Urothelium cell line (cell line): ENCODE measurements at regions not wholly inside any gene's neighbourhood (a gene's known extent, or its start where the extent isn't known, plus 50 kb on each side); places are given as distances from the start of the nearest gene placed in this dataset.
A peak's percentile ranks its signal among the peaks of the same experiment; 100 is the strongest.

Experiments
- DNase-seq: peaks from one replicate; pipeline ENCODE4 v3.0.0; 2011; ENCODE audit warnings: low spot score, mixed read lengths
- FAIRE-seq: peaks from 2 replicates; lab custom pipeline; 2011; peaks lifted over from hg19 to GRCh38; lab: Jason Lieb, UNC

- no peak for FAIRE-seq
- no peak for DNase-seq
These were observed 57.4 kb upstream of the PPP2R5C start for GRCh38 chr14:101704140-101704539.

- DNase-seq (no peak), FAIRE-seq (no peak)
These were observed 55.6 kb upstream of the PPP2R5C start for GRCh38 chr14:101705733-101706508.

GRCh38 chr14:101706509-101707067 is 54.9 kb upstream of the PPP2R5C start:
- DNase-seq (no peak), FAIRE-seq (no peak)

GRCh38 chr14:101707068-101707842 is 54.3 kb upstream of the PPP2R5C start:
- DNase-seq = peak; percentile 52
- FAIRE-seq = no peak

GRCh38 chr14:101707863-101708620 is 53.5 kb upstream of the PPP2R5C start:
- FAIRE-seq = no peak
- DNase-seq = no peak

- FAIRE-seq (no peak), DNase-seq (no peak)
These were observed 52.5 kb upstream of the PPP2R5C start for GRCh38 chr14:101708853-101709532.

GRCh38 chr14:101709533-101709881 is 52.0 kb upstream of the PPP2R5C start:
- FAIRE-seq (no peak), DNase-seq (no peak)

- no peak for FAIRE-seq
These were observed 51.3 kb upstream of the PPP2R5C start for GRCh38 chr14:101709962-101710931.

DNA sequence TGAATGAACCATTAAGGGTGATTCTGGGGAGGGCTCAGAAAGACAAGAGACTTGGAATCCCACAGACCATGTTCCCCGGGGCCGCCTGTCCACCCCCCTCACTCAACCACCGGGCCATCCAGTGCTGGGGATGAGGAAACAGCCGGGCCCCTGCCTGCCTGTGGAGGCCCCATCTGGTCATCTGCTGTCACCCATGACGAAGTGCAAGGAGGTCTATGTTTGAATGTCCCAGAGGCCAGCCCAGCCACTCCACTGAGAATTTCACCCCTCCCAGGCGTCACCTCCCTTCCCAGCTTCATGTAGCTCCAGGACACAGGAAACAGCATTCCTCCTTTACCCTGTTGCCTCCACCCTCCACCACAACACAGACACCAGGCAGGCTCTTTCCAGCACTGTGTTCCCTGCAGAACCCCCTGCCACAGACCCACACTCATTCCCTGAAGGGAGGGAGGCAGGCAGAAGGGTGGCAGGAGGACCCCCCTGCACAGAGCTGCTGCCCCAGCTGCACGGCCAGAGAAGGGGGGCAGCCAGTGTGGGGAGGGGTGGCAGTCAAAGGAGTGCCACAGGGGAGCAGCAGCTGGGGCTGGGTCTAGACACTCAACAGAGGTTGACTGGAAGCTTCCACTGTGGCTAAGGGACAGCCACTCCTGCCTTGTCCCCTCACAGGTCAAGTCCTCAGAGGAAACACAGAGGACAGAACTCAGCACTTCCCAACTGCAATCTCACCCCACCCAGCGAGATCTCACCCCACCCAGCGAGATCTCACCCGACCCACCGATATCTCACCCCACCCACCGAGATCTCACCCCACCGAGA is 50.3 kb upstream of the PPP2R5C start:
- FAIRE-seq (no peak), DNase-seq (no peak)

More at GRCh38 chr14:101709962-101710931, 51.3 kb upstream of the PPP2R5C start:
- no peak for DNase-seq
